IPS-15b (cell line): ENCODE measurements at regions not wholly inside any gene's neighbourhood (a gene's known extent, or its start where the extent isn't known, plus 50 kb on each side); places are given as distances from the start of the nearest gene placed in this dataset.
"Not testable (repeated sequence)": the region's sequence is repeated elsewhere in the genome, so short reads cannot be mapped to it uniquely, and the experiment has no call there.

ENCODE experiments used
- H3K27me3 ChIP-seq: one replicate; pipeline ENCODE4 v1.6.1; 2013; ENCODE audit warnings: low read length; ENCODE audit not compliant: control insufficient read depth, insufficient read depth
- H3K36me3 ChIP-seq: one replicate; pipeline ENCODE4 v1.6.1; 2013; ENCODE audit warnings: low read length; ENCODE audit not compliant: control insufficient read depth, insufficient read depth
- H3K4me1 ChIP-seq: one replicate; pipeline ENCODE4 v1.6.1; 2013; ENCODE audit warnings: mild to moderate bottlenecking, low read length; ENCODE audit not compliant: control insufficient read depth, insufficient read depth
- H3K4me3 ChIP-seq: one replicate; pipeline ENCODE4 v1.5.1; 2013; ENCODE audit warnings: low read depth, low read length
- H3K9ac ChIP-seq: one replicate; pipeline ENCODE4 v1.6.1; 2013; ENCODE audit warnings: low read depth, mild to moderate bottlenecking, low read length
- H3K9me3 ChIP-seq: one replicate; pipeline ENCODE4 v1.6.1; 2013; ENCODE audit warnings: mild to moderate bottlenecking, low read length; ENCODE audit not compliant: control insufficient read depth, insufficient read depth

- Histone ChIP-seq H3K27me3 (no peaks in the 10 kb centered on the region), H3K9ac (no peak overlapping the region), H3K4me3 (no peak overlapping the region), H3K36me3 (no peaks in the 10 kb centered on the region), H3K4me1 (no peaks in the 10 kb centered on the region), H3K9me3 (no peaks in the 10 kb centered on the region)
Measured at GRCh38 chrX:15043538-15043937, 170.3 kb downstream of the MOSPD2 start.

- Histone ChIP-seq H3K9me3 (no peaks in the 10 kb centered on the region), H3K4me3 (no peak overlapping the region), H3K9ac (no peak overlapping the region), H3K4me1 (no peaks in the 10 kb centered on the region), H3K27me3 (no peaks in the 10 kb centered on the region), H3K36me3 (no peaks in the 10 kb centered on the region)
Measured at GRCh38 chrX:15033917-15034316, 160.7 kb downstream of the MOSPD2 start.

DNA sequence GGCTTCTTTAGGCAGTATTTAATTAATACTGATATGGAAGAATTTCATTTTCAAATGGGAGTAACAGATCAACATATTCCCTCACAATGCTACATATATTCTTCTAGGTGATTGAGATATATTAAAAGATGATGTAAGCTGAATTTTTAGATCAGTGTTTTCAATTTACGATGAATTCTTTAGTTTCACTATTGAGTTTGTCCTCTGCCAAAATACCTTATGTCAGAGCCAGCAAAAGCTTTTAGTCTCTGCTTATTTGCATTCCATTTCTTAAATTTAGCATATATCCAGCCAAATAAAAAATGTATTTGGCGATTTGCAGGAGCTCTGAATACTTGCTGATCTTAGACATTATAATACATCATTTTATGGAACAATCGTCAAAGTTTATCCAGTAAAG is 144.3 kb downstream of the MOSPD2 start:
- no peaks in the 10 kb centered on the region for H3K4me1 ChIP-seq
- H3K27me3 ChIP-seq, result no peaks in the 10 kb centered on the region
- H3K9me3 ChIP-seq, result no peaks in the 10 kb centered on the region
- no peak overlapping the region for H3K4me3 ChIP-seq
- H3K36me3 ChIP-seq, result no peaks in the 10 kb centered on the region
- no peak overlapping the region for H3K9ac ChIP-seq

DNA sequence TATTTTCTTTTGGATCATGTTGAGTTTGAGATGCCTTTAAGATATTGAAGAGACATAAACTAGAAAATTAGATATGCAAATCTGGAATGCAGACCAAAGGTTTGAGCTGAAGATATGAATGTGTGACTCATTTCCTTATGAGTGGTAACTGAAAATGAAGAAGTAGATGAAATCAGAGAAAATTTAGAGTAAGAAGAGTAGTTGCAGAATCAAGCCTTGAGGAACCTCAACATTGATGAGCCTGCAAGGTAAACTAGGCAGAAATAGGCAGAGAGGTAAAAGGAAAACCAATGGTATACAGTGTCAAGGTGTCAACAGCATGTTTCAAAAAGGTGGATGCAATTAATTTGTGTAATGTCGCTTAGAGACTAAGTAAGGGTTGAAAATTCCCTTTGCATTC is 142.8 kb downstream of the MOSPD2 start:
- Histone ChIP-seq H3K4me1 (no peaks in the 10 kb centered on the region), H3K9ac (no peak overlapping the region), H3K4me3 (no peak overlapping the region), H3K9me3 (no peaks in the 10 kb centered on the region), H3K27me3 (no peaks in the 10 kb centered on the region), H3K36me3 (no peaks in the 10 kb centered on the region)

GRCh38 chrX:15014281-15014680 is 141.1 kb downstream of the MOSPD2 start:
- Histone ChIP-seq H3K9ac (no peak overlapping the region), H3K4me3 (no peak overlapping the region), H3K9me3 (no peaks in the 10 kb centered on the region), H3K27me3 (no peaks in the 10 kb centered on the region), H3K4me1 (no peaks in the 10 kb centered on the region), H3K36me3 (no peaks in the 10 kb centered on the region)

GRCh38 chrX:15013461-15013860 is 140.2 kb downstream of the MOSPD2 start:
- no peak overlapping the region for H3K4me3 ChIP-seq
- H3K4me1 ChIP-seq, result no peaks in the 10 kb centered on the region
- H3K9me3 ChIP-seq, result no peaks in the 10 kb centered on the region
- no peaks in the 10 kb centered on the region for H3K27me3 ChIP-seq
- no peaks in the 10 kb centered on the region for H3K36me3 ChIP-seq
- no peak overlapping the region for H3K9ac ChIP-seq

DNA sequence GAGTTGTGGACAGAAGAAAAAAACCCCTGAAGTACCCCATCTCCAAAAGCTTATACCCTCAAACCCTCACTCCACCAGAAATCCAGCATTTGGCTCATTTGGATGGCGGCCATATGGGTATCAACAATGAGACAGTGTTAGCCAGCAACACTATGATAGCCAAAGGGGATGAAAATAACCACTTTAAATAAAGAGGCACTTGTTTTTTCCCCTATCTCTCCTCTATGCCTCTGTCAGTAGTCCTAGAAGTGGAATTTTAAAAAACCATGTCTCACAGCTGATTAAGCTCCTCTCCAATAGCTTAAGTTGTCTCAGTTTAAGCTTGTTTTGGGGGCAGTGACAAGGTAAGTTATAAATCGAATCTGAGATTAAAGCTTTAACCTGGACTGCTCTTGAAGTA is 124.0 kb downstream of the MOSPD2 start:
- H3K4me1 ChIP-seq, result no peaks in the 10 kb centered on the region
- no peaks in the 10 kb centered on the region for H3K27me3 ChIP-seq
- H3K9ac ChIP-seq, result no peak overlapping the region
- H3K9me3 ChIP-seq, result no peaks in the 10 kb centered on the region
- H3K36me3 ChIP-seq, result no peaks in the 10 kb centered on the region
- H3K4me3 ChIP-seq, result no peak overlapping the region

GRCh38 chrX:14984425-14984824 is 111.2 kb downstream of the MOSPD2 start:
- not testable (repeated sequence) for H3K4me3 ChIP-seq, H3K9ac ChIP-seq, H3K36me3 ChIP-seq, H3K9me3 ChIP-seq, H3K4me1 ChIP-seq, H3K27me3 ChIP-seq
